HG02852 (cell line): ENCODE measurements at regions not wholly inside any gene's neighbourhood (a gene's known extent, or its start where the extent isn't known, plus 50 kb on each side); places are given as distances from the start of the nearest gene placed in this dataset.

ENCODE experiments used
- ATAC-seq: cut with Tn5 transposase; IDR thresholded peaks from one replicate; pipeline ENCODE4 v1.9.1; 2021; ENCODE audit warnings: mild to moderate bottlenecking, moderate library complexity; ENCODE audit not compliant: unreplicated experiment

- no peak for ATAC-seq
Observed at GRCh38 chr10:23868121-23868520, 340.8 kb upstream of the KIAA1217 start.

- no peak for ATAC-seq
Observed at GRCh38 chr10:23869548-23869947, 339.4 kb upstream of the KIAA1217 start.

- ATAC-seq, result no peak
Observed at GRCh38 chr10:23869996-23870395, 338.9 kb upstream of the KIAA1217 start.

GRCh38 chr10:23870651-23871610 lies 338.0 kb upstream of the KIAA1217 start:
- ATAC-seq, result no peak

GRCh38 chr10:23872290-23872689 lies 336.6 kb upstream of the KIAA1217 start:
- ATAC-seq, result no peak

GRCh38 chr10:23877791-23878320 lies 331.1 kb upstream of the KIAA1217 start:
- ATAC-seq, result no peak

- ATAC-seq, result no peak
Observed at GRCh38 chr10:23884670-23885069, 324.3 kb upstream of the KIAA1217 start.

- ATAC-seq, result no peak
Observed at GRCh38 chr10:23885853-23886252, 323.1 kb upstream of the KIAA1217 start.

GRCh38 chr10:23886355-23886754 lies 322.6 kb upstream of the KIAA1217 start:
- ATAC-seq, result no peak

GRCh38 chr10:23891301-23891700 lies 317.6 kb upstream of the KIAA1217 start:
- ATAC-seq, result no peak

GRCh38 chr10:23892296-23892695 lies 316.6 kb upstream of the KIAA1217 start:
- ATAC-seq, result no peak

- no peak for ATAC-seq
Observed at GRCh38 chr10:23897267-23897666, 311.7 kb upstream of the KIAA1217 start.

- no peak for ATAC-seq
Observed at GRCh38 chr10:23897861-23898260, 311.1 kb upstream of the KIAA1217 start.

GRCh38 chr10:23899166-23899565 lies 309.8 kb upstream of the KIAA1217 start:
- no peak for ATAC-seq

GRCh38 chr10:23910291-23910690 lies 298.6 kb upstream of the KIAA1217 start:
- no peak for ATAC-seq

- no peak for ATAC-seq
Observed at GRCh38 chr10:23912884-23913404, 296.0 kb upstream of the KIAA1217 start.

GRCh38 chr10:23914641-23915040 lies 294.3 kb upstream of the KIAA1217 start:
- no peak for ATAC-seq

- no peak for ATAC-seq
Observed at GRCh38 chr10:23917251-23917840, 291.6 kb upstream of the KIAA1217 start.

- no peak for ATAC-seq
Observed at GRCh38 chr10:23918090-23918723, 290.7 kb upstream of the KIAA1217 start.

GRCh38 chr10:23918839-23919238 lies 290.1 kb upstream of the KIAA1217 start:
- no peak for ATAC-seq
